ENCODE measurements at regions not wholly inside any gene's neighbourhood (a gene's known extent, or its start where the extent isn't known, plus 50 kb on each side); places are given as distances from the start of the nearest gene placed in this dataset.

DNA sequence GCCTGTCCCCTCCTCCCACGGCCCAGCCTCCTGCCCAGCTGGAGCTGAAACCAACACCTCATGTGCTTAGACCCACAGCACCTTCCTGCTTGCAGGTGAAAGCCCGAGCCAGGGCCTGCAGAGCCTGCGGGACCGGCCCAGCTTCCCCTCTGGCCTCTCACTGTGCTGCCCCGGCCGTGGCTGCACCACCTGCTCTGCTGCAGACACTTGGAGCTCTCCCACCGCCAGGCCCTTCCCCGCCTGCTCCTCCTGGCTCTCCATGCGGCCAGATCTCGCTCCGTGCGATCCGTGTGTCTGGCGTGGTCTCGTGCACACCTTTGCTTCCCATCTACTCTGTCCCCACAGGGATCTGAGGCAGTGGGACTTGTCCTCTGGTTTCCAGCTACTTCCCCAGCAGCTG lies 72.2 kb upstream of the FBRSL1 start (continued):
- TF ChIP-seq, protein P1, sequence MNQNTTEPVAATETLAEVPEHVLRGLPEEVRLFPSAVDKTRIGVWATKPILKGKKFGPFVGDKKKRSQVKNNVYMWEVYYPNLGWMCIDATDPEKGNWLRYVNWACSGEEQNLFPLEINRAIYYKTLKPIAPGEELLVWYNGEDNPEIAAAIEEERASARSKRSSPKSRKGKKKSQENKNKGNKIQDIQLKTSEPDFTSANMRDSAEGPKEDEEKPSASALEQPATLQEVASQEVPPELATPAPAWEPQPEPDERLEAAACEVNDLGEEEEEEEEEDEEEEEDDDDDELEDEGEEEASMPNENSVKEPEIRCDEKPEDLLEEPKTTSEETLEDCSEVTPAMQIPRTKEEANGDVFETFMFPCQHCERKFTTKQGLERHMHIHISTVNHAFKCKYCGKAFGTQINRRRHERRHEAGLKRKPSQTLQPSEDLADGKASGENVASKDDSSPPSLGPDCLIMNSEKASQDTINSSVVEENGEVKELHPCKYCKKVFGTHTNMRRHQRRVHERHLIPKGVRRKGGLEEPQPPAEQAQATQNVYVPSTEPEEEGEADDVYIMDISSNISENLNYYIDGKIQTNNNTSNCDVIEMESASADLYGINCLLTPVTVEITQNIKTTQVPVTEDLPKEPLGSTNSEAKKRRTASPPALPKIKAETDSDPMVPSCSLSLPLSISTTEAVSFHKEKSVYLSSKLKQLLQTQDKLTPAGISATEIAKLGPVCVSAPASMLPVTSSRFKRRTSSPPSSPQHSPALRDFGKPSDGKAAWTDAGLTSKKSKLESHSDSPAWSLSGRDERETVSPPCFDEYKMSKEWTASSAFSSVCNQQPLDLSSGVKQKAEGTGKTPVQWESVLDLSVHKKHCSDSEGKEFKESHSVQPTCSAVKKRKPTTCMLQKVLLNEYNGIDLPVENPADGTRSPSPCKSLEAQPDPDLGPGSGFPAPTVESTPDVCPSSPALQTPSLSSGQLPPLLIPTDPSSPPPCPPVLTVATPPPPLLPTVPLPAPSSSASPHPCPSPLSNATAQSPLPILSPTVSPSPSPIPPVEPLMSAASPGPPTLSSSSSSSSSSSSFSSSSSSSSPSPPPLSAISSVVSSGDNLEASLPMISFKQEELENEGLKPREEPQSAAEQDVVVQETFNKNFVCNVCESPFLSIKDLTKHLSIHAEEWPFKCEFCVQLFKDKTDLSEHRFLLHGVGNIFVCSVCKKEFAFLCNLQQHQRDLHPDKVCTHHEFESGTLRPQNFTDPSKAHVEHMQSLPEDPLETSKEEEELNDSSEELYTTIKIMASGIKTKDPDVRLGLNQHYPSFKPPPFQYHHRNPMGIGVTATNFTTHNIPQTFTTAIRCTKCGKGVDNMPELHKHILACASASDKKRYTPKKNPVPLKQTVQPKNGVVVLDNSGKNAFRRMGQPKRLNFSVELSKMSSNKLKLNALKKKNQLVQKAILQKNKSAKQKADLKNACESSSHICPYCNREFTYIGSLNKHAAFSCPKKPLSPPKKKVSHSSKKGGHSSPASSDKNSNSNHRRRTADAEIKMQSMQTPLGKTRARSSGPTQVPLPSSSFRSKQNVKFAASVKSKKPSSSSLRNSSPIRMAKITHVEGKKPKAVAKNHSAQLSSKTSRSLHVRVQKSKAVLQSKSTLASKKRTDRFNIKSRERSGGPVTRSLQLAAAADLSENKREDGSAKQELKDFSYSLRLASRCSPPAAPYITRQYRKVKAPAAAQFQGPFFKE (tag by site-specific recombination; IDR thresholded peaks at IDR 0.05; ENCODE audit: borderline replicate concordance) = no peak
- TF ChIP-seq ZNF658 (tag by site-specific recombination; IDR thresholded peaks at IDR 0.05) (no peak), TCF7L2 (IDR thresholded peaks at IDR 0.05; ENCODE audit: borderline replicate concordance, low read depth, low read length) (no peak), ZBTB21 (tag by site-specific recombination; IDR thresholded peaks at IDR 0.05) (no peak), ZBTB20 (tag by site-specific recombination; IDR thresholded peaks at IDR 0.05) (no peak)

DNA sequence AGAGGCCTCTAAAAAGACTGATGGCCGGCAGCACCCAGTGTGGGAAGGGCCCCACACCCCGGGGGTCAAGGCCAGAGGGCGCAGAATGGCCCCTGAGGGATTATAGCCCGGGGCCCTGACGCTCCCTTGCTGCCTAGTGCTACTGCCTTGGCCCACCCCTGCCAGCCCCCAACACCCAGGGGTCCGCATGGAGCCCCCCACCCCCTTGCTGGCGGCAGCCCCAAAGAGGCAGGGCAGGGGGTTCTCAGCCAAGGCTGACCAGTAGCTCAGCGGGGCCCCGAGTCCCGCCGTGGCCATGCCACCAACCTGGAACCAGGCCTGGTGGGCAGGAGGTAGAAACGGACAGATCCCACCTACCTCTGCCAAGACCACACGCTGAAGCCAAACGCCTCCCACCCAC lies 73.1 kb upstream of the FBRSL1 start:
- Histone ChIP-seq H3K27ac (ENCODE audit: extremely low read depth, low read depth, low read length) (no peak overlapping the region), H3K4me3 (ENCODE audit: low read depth, low read length) (no peak overlapping the region), H3K36me3 (ENCODE audit: control insufficient read depth in 2 of 2, insufficient read depth in 1 of 2, low read length in 2 of 2) (no peaks in the 10 kb centered on the region), H3K4me1 (ENCODE audit: control insufficient read depth, insufficient read depth, low read length) (no peaks in the 10 kb centered on the region), H3K9me3 (ENCODE audit: control insufficient read depth, insufficient read depth, low read depth, low read length) (no peaks in the 10 kb centered on the region)
- ChIA-PET CTCF (interaction anchor here (1.1 to 3.5 kb wide), 4 partner anchors 107 to 265 kb away, joined by 3 to 34 read pairs (median 10); no protein-coding TSS in a partner anchor), POLR2A (no interaction called here)
- TF ChIP-seq ZNF521 (tag by site-specific recombination; IDR thresholded peaks at IDR 0.05) = no peak
- TF ChIP-seq, protein P2, sequence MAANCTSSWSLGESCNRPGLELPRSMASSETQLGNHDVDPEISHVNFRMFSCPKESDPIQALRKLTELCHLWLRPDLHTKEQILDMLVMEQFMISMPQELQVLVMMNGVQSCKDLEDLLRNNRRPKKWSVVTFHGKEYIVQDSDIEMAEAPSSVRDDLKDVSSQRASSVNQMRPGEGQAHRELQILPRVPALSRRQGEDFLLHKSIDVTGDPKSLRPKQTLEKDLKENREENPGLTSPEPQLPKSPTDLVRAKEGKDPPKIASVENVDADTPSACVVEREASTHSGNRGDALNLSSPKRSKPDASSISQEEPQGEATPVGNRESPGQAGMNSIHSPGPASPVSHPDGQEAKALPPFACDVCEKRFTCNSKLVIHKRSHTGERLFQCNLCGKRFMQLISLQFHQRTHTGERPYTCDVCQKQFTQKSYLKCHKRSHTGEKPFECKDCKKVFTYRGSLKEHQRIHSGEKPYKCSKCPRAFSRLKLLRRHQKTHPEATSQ (tag by site-specific recombination; IDR thresholded peaks at IDR 0.05) = no peak
- TF ChIP-seq, protein P3, sequence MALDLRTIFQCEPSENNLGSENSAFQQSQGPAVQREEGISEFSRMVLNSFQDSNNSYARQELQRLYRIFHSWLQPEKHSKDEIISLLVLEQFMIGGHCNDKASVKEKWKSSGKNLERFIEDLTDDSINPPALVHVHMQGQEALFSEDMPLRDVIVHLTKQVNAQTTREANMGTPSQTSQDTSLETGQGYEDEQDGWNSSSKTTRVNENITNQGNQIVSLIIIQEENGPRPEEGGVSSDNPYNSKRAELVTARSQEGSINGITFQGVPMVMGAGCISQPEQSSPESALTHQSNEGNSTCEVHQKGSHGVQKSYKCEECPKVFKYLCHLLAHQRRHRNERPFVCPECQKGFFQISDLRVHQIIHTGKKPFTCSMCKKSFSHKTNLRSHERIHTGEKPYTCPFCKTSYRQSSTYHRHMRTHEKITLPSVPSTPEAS (tag by site-specific recombination; IDR thresholded peaks at IDR 0.05) = no peak
- TF ChIP-seq, protein P4, sequence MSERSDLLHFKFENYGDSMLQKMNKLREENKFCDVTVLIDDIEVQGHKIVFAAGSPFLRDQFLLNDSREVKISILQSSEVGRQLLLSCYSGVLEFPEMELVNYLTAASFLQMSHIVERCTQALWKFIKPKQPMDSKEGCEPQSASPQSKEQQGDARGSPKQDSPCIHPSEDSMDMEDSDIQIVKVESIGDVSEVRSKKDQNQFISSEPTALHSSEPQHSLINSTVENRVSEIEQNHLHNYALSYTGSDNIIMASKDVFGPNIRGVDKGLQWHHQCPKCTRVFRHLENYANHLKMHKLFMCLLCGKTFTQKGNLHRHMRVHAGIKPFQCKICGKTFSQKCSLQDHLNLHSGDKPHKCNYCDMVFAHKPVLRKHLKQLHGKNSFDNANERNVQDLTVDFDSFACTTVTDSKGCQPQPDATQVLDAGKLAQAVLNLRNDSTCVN (tag by site-specific recombination; optimal IDR thresholded peaks at IDR 0.05) = no peak
- TF ChIP-seq ZNF621 (tag by site-specific recombination; IDR thresholded peaks at IDR 0.05) = no peak
- TF ChIP-seq, protein P5, sequence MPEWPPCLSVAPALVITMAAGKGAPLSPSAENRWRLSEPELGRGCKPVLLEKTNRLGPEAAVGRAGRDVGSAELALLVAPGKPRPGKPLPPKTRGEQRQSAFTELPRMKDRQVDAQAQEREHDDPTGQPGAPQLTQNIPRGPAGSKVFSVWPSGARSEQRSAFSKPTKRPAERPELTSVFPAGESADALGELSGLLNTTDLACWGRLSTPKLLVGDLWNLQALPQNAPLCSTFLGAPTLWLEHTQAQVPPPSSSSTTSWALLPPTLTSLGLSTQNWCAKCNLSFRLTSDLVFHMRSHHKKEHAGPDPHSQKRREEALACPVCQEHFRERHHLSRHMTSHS (tag by site-specific recombination; IDR thresholded peaks at IDR 0.05) = no peak
- no peak for TF ChIP-seq ZFP3 (tag by site-specific recombination; IDR thresholded peaks at IDR 0.05; ENCODE audit: low read depth)
- no peak for TF ChIP-seq ZNF16 (tag by site-specific recombination; IDR thresholded peaks at IDR 0.05; ENCODE audit: low read depth)
- TF ChIP-seq MEIS1 (CRISPR knock-in tag; IDR thresholded peaks at IDR 0.05; ENCODE audit: borderline replicate concordance) = no peak
- no peak for TF ChIP-seq ZNF747 (tag by site-specific recombination; IDR thresholded peaks at IDR 0.05)
- TF ChIP-seq, protein P6, sequence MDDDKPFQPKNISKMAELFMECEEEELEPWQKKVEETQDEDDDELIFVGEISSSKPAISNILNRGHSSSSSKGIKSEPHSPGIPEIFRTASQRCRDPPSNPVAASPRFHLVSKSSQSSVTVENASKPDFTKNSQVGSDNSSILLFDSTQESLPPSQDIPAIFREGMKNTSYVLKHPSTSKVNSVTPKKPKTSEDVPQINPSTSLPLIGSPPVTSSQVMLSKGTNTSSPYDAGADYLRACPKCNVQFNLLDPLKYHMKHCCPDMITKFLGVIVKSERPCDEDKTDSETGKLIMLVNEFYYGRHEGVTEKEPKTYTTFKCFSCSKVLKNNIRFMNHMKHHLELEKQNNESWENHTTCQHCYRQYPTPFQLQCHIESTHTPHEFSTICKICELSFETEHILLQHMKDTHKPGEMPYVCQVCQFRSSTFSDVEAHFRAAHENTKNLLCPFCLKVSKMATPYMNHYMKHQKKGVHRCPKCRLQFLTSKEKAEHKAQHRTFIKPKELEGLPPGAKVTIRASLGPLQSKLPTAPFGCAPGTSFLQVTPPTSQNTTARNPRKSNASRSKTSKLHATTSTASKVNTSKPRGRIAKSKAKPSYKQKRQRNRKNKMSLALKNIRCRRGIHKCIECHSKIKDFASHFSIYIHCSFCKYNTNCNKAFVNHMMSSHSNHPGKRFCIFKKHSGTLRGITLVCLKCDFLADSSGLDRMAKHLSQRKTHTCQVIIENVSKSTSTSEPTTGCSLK (tag by site-specific recombination; IDR thresholded peaks at IDR 0.05) = no peak
- TF ChIP-seq ZNF274 (IDR thresholded peaks at IDR 0.05; ENCODE audit: low read length) = no peak
- TF ChIP-seq ZNF274 (tag by site-specific recombination; IDR thresholded peaks at IDR 0.05; ENCODE audit: borderline replicate concordance) = no peak
- TF ChIP-seq ZNF211 (tag by site-specific recombination; IDR thresholded peaks at IDR 0.05; ENCODE audit: low read depth) = no peak
- no peak for TF ChIP-seq ZNF843 (tag by site-specific recombination; IDR thresholded peaks at IDR 0.05)
- TF ChIP-seq, protein P7, sequence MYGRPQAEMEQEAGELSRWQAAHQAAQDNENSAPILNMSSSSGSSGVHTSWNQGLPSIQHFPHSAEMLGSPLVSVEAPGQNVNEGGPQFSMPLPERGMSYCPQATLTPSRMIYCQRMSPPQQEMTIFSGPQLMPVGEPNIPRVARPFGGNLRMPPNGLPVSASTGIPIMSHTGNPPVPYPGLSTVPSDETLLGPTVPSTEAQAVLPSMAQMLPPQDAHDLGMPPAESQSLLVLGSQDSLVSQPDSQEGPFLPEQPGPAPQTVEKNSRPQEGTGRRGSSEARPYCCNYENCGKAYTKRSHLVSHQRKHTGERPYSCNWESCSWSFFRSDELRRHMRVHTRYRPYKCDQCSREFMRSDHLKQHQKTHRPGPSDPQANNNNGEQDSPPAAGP (tag by site-specific recombination; IDR thresholded peaks at IDR 0.05) = no peak
- no peak for TF ChIP-seq SCRT1 (tag by site-specific recombination; IDR thresholded peaks at IDR 0.05; ENCODE audit: borderline replicate concordance)
- TF ChIP-seq BCL11A (tag by site-specific recombination; IDR thresholded peaks at IDR 0.05; ENCODE audit: low read depth) = no peak
- TF ChIP-seq ZNF624 (tag by site-specific recombination; IDR thresholded peaks at IDR 0.05) = no peak

Measured in HEK293 (cell line).